Activated naive CD8-positive, alpha-beta T cell (primary cell): ENCODE measurements at regions not wholly inside any gene's neighbourhood (a gene's known extent, or its start where the extent isn't known, plus 50 kb on each side); places are given as distances from the start of the nearest gene placed in this dataset.
"Not testable (repeated sequence)": the region's sequence is repeated elsewhere in the genome, so short reads cannot be mapped to it uniquely, and the experiment has no call there.

Source experiments
- H3K27ac Mint-ChIP-seq: one replicate; pipeline ENCODE4 v1.8.0; 2021; ENCODE audit warnings: mixed read lengths
- H3K27me3 Mint-ChIP-seq: one replicate; pipeline ENCODE4 v1.8.0; 2021; ENCODE audit warnings: mixed read lengths
- H3K36me3 Mint-ChIP-seq: one replicate; pipeline ENCODE4 v1.8.0; 2021; ENCODE audit warnings: mixed read lengths
- H3K4me1 Mint-ChIP-seq: one replicate; pipeline ENCODE4 v1.8.0; 2021; ENCODE audit warnings: low read depth, mixed read lengths
- H3K4me3 Mint-ChIP-seq: one replicate; pipeline ENCODE4 v1.8.0; 2021; ENCODE audit warnings: mild to moderate bottlenecking, mixed read lengths
- H3K9me3 Mint-ChIP-seq: one replicate; pipeline ENCODE4 v1.8.0; 2021; ENCODE audit warnings: low read depth, mixed read lengths

DNA sequence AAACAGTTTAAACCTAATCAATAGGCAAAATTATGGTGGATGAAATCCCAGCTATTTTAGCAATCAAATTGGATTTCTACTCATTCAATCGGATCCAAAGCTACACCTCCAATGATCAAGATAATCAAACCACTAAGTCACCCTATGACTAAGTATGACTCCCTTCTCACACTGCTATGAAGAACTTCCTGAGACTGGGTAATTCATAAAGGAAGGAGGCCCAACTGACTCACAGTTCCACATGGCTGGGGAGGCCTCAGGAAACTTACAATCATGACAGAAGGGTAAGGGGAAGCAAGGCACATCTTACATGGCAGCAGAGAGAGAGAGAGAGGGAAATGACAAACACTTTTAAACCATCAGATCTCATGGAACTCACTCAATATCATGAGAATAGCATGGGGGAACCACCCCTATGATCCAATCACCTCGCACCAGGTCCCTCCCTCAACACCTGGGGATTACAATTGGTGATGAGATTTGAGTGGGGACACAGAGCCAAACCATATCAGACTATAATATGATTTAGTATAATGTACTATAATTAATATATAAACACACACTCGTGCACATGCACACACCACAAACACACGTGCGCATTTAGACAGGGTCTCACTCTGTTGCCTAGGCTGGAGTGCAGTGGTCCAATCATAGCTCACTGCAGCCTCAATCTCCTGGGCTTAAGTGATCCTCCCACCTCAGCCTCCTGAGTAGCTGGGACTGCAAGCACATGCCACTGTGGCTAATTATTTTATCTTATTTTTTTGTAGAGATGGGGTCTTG is 213.6 kb upstream of the FOXK1 start:
- no peak overlapping the region for H3K4me3 Mint-ChIP-seq
- H3K4me1 Mint-ChIP-seq, result no peaks in the 10 kb centered on the region
- H3K9me3 Mint-ChIP-seq, result peaks cover 8% of the 10 kb centered on the region
- no peaks in the 10 kb centered on the region for H3K36me3 Mint-ChIP-seq
- H3K27me3 Mint-ChIP-seq, result peaks cover 5% of the 10 kb centered on the region
- H3K27ac Mint-ChIP-seq, result no peak overlapping the region

- no peak overlapping the region for H3K27ac Mint-ChIP-seq
- no peaks in the 10 kb centered on the region for H3K4me1 Mint-ChIP-seq
- H3K4me3 Mint-ChIP-seq, result no peak overlapping the region
Observed at GRCh38 chr7:4470246-4470645, 211.8 kb upstream of the FOXK1 start.

DNA sequence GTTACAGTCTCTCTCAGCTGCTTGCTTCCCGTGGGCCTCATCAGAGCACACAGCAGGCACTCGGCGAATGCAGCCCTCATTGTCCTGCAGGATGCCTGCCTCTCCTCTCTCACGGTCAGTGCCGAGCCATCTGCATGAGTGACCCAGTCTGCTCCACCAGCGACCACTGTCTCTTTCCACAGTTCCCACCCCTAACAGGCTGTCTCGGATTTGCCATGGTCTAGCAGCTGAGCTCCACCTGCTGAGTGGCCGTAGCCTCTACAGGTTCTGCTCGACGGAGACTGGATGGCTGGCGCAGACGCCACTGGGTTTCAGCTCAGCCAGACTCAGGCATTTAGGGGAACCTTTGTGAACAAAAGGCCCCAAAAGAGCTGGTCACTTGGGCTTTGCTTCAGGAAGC is 209.4 kb upstream of the FOXK1 start:
- Mint-ChIP-seq H3K36me3 (no peaks in the 10 kb centered on the region), H3K27ac (no peak overlapping the region), H3K9me3 (no peaks in the 10 kb centered on the region), H3K4me3 (no peak overlapping the region), H3K4me1 (no peaks in the 10 kb centered on the region), H3K27me3 (peaks cover 6% of the 10 kb centered on the region)

More at GRCh38 chr7:4470246-4470645, 211.8 kb upstream of the FOXK1 start:
- Mint-ChIP-seq H3K9me3 (no peaks in the 10 kb centered on the region), H3K36me3 (no peaks in the 10 kb centered on the region), H3K27me3 (peaks cover 8% of the 10 kb centered on the region)

- H3K27me3 Mint-ChIP-seq, result peaks cover 10% of the 10 kb centered on the region
- no peak overlapping the region for H3K4me3 Mint-ChIP-seq
- no peaks in the 10 kb centered on the region for H3K4me1 Mint-ChIP-seq
- H3K36me3 Mint-ChIP-seq, result no peaks in the 10 kb centered on the region
- peaks cover 4% of the 10 kb centered on the region for H3K9me3 Mint-ChIP-seq
- H3K27ac Mint-ChIP-seq, result no peak overlapping the region
Observed at GRCh38 chr7:4479367-4480039, 202.6 kb upstream of the FOXK1 start.

- not testable (repeated sequence) for H3K27ac Mint-ChIP-seq, H3K4me1 Mint-ChIP-seq
Observed at GRCh38 chr7:4480131-4480530, 202.0 kb upstream of the FOXK1 start.

GRCh38 chr7:4483851-4484250 is 198.2 kb upstream of the FOXK1 start:
- H3K4me3 Mint-ChIP-seq, result no peak overlapping the region
- peaks cover 9% of the 10 kb centered on the region for H3K27me3 Mint-ChIP-seq
- H3K9me3 Mint-ChIP-seq, result peaks cover 4% of the 10 kb centered on the region
- no peaks in the 10 kb centered on the region for H3K36me3 Mint-ChIP-seq
- H3K4me1 Mint-ChIP-seq, result no peaks in the 10 kb centered on the region
- H3K27ac Mint-ChIP-seq, result no peak overlapping the region

More at GRCh38 chr7:4480131-4480530, 202.0 kb upstream of the FOXK1 start:
- H3K9me3 Mint-ChIP-seq, H3K4me3 Mint-ChIP-seq, H3K36me3 Mint-ChIP-seq: not testable (repeated sequence)
- peaks cover 10% of the 10 kb centered on the region for H3K27me3 Mint-ChIP-seq

DNA sequence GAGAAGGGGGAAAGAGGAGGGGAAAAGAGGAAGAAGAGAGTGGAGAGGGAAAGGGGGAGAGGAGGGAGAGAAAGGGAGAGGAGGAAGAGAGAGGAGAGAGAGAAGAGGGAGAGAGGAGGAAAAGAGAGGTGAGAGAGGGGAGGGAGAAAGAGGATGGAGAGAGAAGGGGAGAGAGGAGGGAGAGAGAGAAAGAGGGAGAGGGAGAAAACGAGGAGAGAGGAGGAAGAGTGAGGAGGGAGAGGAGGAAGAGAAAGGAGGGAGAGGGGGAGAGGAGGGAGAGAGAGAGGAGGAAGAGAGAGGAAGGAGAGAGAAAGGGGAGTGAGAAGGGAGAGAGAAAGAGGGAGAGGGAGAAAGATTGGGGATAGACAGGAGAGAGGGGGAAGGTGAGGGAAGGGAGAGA is 197.6 kb upstream of the FOXK1 start:
- Mint-ChIP-seq H3K4me3 (no peak overlapping the region), H3K27me3 (peaks cover 9% of the 10 kb centered on the region), H3K27ac (no peak overlapping the region), H3K4me1 (no peaks in the 10 kb centered on the region), H3K36me3 (no peaks in the 10 kb centered on the region), H3K9me3 (peaks cover 4% of the 10 kb centered on the region)

GRCh38 chr7:4486907-4487306 is 195.2 kb upstream of the FOXK1 start:
- Mint-ChIP-seq H3K36me3 (no peaks in the 10 kb centered on the region), H3K4me3 (no peak overlapping the region), H3K27me3 (peaks cover 11% of the 10 kb centered on the region), H3K4me1 (no peaks in the 10 kb centered on the region), H3K27ac (no peak overlapping the region), H3K9me3 (no peaks in the 10 kb centered on the region)

- not testable (repeated sequence) for H3K27me3 Mint-ChIP-seq, H3K4me1 Mint-ChIP-seq
Observed at GRCh38 chr7:4496911-4497310, 185.2 kb upstream of the FOXK1 start.

GRCh38 chr7:4500812-4501211 is 181.3 kb upstream of the FOXK1 start:
- no peak overlapping the region for H3K4me3 Mint-ChIP-seq
- peaks cover 6% of the 10 kb centered on the region for H3K9me3 Mint-ChIP-seq
- H3K4me1 Mint-ChIP-seq, result no peaks in the 10 kb centered on the region
- no peak overlapping the region for H3K27ac Mint-ChIP-seq
- H3K27me3 Mint-ChIP-seq, result peaks cover 3% of the 10 kb centered on the region
- H3K36me3 Mint-ChIP-seq, result peaks cover 3% of the 10 kb centered on the region

More at GRCh38 chr7:4496911-4497310, 185.2 kb upstream of the FOXK1 start:
- not testable (repeated sequence) for H3K4me3 Mint-ChIP-seq, H3K9me3 Mint-ChIP-seq, H3K27ac Mint-ChIP-seq, H3K36me3 Mint-ChIP-seq

DNA sequence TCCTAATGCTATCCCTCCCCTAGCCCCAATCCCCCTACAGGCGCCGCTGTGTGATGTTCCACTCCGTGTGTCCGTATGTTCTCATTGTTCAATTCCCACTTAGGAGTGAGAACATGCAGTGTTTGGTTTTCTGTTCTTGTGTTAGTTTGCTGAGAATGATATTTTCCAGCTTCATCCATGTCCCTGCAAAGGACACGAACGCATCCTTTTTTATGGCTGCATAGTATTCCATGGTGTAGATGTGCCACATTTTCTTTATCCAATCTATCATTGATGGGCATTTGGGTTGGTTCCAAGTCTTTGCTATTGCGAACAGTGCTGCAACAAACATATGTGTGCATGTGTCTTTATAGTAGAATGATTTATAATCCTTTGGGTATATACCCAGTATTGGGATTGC is 174.2 kb upstream of the FOXK1 start:
- not testable (repeated sequence) for H3K4me1 Mint-ChIP-seq, H3K4me3 Mint-ChIP-seq, H3K27me3 Mint-ChIP-seq, H3K36me3 Mint-ChIP-seq, H3K27ac Mint-ChIP-seq
- peaks cover 12% of the 10 kb centered on the region for H3K9me3 Mint-ChIP-seq

GRCh38 chr7:4513450-4513849 is 168.6 kb upstream of the FOXK1 start:
- Mint-ChIP-seq H3K36me3 (peaks cover 3% of the 10 kb centered on the region), H3K9me3 (peaks cover 12% of the 10 kb centered on the region), H3K27me3 (peaks cover 3% of the 10 kb centered on the region), H3K4me1 (no peaks in the 10 kb centered on the region), H3K27ac (no peak overlapping the region), H3K4me3 (no peak overlapping the region)

GRCh38 chr7:4519819-4520520 is 162.1 kb upstream of the FOXK1 start:
- no peaks in the 10 kb centered on the region for H3K4me1 Mint-ChIP-seq
- H3K27me3 Mint-ChIP-seq, result peaks cover 9% of the 10 kb centered on the region
- no peak overlapping the region for H3K27ac Mint-ChIP-seq
- no peaks in the 10 kb centered on the region for H3K9me3 Mint-ChIP-seq
- H3K36me3 Mint-ChIP-seq, result no peaks in the 10 kb centered on the region
- H3K4me3 Mint-ChIP-seq, result no peak overlapping the region

DNA sequence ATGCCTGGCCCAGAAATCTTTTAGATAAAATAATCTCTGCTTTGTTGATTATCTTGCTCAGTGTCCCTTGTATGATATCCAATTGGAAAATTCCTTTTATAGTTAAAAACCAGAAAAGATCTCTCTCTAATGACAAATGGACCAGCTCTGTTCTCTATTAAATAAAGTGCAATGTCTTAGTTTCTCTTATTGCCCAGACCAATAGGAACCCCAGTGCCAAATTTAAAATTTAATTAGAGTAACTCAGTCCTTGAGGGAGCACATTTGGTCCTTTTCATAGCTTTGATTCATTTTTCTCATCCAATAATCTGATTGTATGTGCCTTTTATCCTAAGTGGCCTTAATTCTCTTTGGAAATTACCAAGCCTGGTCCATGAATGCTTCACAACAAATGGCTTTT is 158.9 kb upstream of the FOXK1 start:
- no peak overlapping the region for H3K27ac Mint-ChIP-seq
- H3K9me3 Mint-ChIP-seq, result no peaks in the 10 kb centered on the region
- no peak overlapping the region for H3K4me3 Mint-ChIP-seq
- no peaks in the 10 kb centered on the region for H3K4me1 Mint-ChIP-seq
- H3K36me3 Mint-ChIP-seq, result no peaks in the 10 kb centered on the region
- peaks cover 15% of the 10 kb centered on the region for H3K27me3 Mint-ChIP-seq

GRCh38 chr7:4523873-4524272 is 158.2 kb upstream of the FOXK1 start:
- Mint-ChIP-seq H3K4me3 (no peak overlapping the region), H3K27me3 (peaks cover 15% of the 10 kb centered on the region), H3K9me3 (no peaks in the 10 kb centered on the region), H3K27ac (no peak overlapping the region), H3K36me3 (no peaks in the 10 kb centered on the region), H3K4me1 (no peaks in the 10 kb centered on the region)
